Activated CD4-positive, alpha-beta T cell treated with anti-CD3 and anti-CD28 coated beads for 36 hours (primary cell): ENCODE measurements at regions not wholly inside any gene's neighbourhood (a gene's known extent, or its start where the extent isn't known, plus 50 kb on each side); places are given as distances from the start of the nearest gene placed in this dataset.
A peak's percentile ranks its signal among the peaks of the same experiment; 100 is the strongest.
"Not testable (repeated sequence)": the region's sequence is repeated elsewhere in the genome, so short reads cannot be mapped to it uniquely, and the experiment has no call there.

ENCODE experiments used
- ATAC-seq: fragments of 200-7000 bp; cut with Tn5 transposase; one replicate; pipeline ENCODE4 v1.10.0; 2021; ENCODE audit warnings: mild to moderate bottlenecking, moderate library complexity
- CTCF ChIA-PET: fragments of 350-600 bp; sonication (Branson Sonifier 250); formaldehyde crosslinking; loops from one replicate; lab custom pipeline; 2021; ENCODE audit warnings: antibody characterized with exemption; lab: Charles Lee
- POLR2A ChIA-PET: fragments of 350-600 bp; sonication (Branson Sonifier 250); formaldehyde crosslinking; loops from one replicate; lab custom pipeline; 2021; ENCODE audit warnings: antibody characterized with exemption, inconsistent platforms; lab: Charles Lee
- DNase-seq: peaks from one replicate; pipeline ENCODE4 v3.0.0-alpha.2; 2020
- H3K27ac Mint-ChIP-seq: one replicate; pipeline ENCODE4 v1.8.0; 2021; ENCODE audit warnings: mixed read lengths
- H3K27me3 Mint-ChIP-seq: one replicate; pipeline ENCODE4 v1.8.0; 2021; ENCODE audit warnings: mixed read lengths
- H3K36me3 Mint-ChIP-seq: one replicate; pipeline ENCODE4 v1.8.0; 2021; ENCODE audit warnings: low read depth, mixed read lengths
- H3K4me1 Mint-ChIP-seq: one replicate; pipeline ENCODE4 v1.8.0; 2021; ENCODE audit warnings: mixed read lengths
- H3K4me3 Mint-ChIP-seq: one replicate; pipeline ENCODE4 v1.8.0; 2021; ENCODE audit warnings: mild to moderate bottlenecking, moderate library complexity, mixed read lengths
- H3K9me3 Mint-ChIP-seq: one replicate; pipeline ENCODE4 v1.8.0; 2021; ENCODE audit warnings: low read depth, mixed read lengths
- intact Hi-C, 2 experiments: fragments of 100-400 bp; cut with DNase I in 1 of 2; cut with micrococcal nuclease in 1 of 2; formaldehyde crosslinking; loops; one replicate each; pipeline versions ENCODE4 v1.14.2 to v1.15.1; 2022 to 2024; cut with DNase I, micrococcal nuclease

DNA sequence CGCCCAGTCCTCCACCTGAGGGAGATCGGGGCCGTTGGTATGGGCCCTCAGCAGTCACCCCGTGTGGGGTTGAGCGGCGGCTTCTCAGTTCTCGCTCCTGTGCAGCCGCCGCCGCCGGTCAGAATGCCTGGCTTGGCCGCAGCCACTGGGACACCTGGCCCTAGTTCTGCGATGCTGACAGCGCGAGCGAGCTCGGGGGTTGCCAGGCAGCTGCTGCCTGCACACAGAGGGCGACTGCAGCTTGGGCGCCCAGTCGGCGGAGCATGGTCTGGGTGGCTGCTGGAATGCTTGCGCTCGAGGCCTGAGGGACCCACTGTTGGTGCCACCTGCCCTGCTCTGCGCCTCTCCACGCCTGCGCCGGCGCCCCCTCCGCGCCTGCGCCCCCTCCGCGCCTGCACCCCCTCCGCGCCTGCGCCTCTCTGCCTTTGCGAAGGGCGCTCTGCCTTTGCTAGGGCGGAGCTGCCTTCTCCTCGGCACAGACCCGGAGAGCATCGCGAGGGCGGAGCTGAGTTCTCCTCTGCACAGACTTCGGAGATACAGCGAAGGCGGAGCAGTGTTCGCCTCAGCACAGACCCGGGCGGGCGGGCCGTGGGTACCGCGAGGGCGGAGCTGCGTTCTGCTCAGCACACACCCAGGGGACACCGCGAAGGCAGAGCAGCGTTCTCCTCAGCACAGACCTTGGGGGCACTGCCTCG is 1648.3 kb downstream of the SPATA31A7 start:
- H3K27me3 Mint-ChIP-seq = peaks cover 21% of the 10 kb centered on the region
- H3K4me1 Mint-ChIP-seq, POLR2A ChIA-PET, CTCF ChIA-PET, H3K36me3 Mint-ChIP-seq, H3K9me3 Mint-ChIP-seq, intact Hi-C loops: not testable (repeated sequence)
- peak; percentile 100 for ATAC-seq
- peak overlapping the region; percentile 69 for H3K4me3 Mint-ChIP-seq
- peak; percentile 96 for DNase-seq
- H3K27ac Mint-ChIP-seq = peak overlapping the region; percentile 33

DNA sequence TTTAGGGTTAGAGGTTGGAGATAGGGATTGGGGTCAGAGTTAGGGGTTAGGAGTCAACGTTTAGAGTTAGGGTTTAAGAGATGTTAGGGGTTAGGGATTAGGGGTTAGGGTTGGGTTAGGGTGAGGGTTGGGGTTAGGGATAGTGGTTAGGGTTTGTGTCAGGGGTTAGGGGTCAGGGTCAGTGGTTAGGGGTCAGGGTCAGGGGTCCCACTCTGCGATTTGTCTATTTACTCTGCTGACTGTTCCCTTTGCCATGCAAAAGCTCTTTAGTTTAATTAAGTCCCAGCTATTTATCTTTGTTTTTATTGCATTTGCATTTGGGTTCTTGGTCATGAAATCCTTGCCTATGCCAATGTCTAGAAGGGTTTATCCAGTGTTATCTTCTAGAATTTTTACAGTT is 1649.3 kb downstream of the SPATA31A7 start:
- H3K4me3 Mint-ChIP-seq, intact Hi-C loops, CTCF ChIA-PET, POLR2A ChIA-PET, ATAC-seq, DNase-seq, H3K9me3 Mint-ChIP-seq, H3K27ac Mint-ChIP-seq, H3K4me1 Mint-ChIP-seq, H3K36me3 Mint-ChIP-seq: not testable (repeated sequence)
- H3K27me3 Mint-ChIP-seq = peaks cover 22% of the 10 kb centered on the region

DNA sequence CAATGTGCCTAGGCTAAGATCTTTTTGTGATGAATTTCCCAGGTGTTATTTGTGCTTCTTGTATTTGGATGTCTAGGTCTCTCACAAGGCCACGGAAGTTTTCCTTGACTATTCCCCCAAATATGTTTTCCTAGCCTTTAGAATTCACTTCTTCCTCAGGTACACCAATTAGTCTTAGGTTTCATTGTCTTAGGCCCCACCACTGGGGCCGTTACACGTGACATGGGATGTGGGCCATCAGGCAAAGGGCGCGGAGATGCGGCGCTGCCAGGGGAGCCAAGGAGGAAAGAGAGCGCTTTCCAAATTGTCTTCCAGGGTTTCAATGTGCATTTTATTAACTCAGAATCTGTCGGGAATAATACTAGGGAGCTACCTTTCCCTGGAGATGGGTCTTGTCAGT is 1653.3 kb downstream of the SPATA31A7 start:
- POLR2A ChIA-PET, ATAC-seq, H3K9me3 Mint-ChIP-seq, DNase-seq, H3K4me1 Mint-ChIP-seq, H3K36me3 Mint-ChIP-seq, CTCF ChIA-PET, intact Hi-C loops, H3K4me3 Mint-ChIP-seq, H3K27ac Mint-ChIP-seq: not testable (repeated sequence)
- H3K27me3 Mint-ChIP-seq = peaks cover 19% of the 10 kb centered on the region

- POLR2A ChIA-PET, H3K27ac Mint-ChIP-seq, H3K36me3 Mint-ChIP-seq, CTCF ChIA-PET, H3K4me3 Mint-ChIP-seq, H3K4me1 Mint-ChIP-seq, intact Hi-C loops, H3K9me3 Mint-ChIP-seq, DNase-seq, ATAC-seq: not testable (repeated sequence)
- H3K27me3 Mint-ChIP-seq = peaks cover 15% of the 10 kb centered on the region
Measured at GRCh38 chr9:62843706-62844290, 1654.0 kb downstream of the SPATA31A7 start.

DNA sequence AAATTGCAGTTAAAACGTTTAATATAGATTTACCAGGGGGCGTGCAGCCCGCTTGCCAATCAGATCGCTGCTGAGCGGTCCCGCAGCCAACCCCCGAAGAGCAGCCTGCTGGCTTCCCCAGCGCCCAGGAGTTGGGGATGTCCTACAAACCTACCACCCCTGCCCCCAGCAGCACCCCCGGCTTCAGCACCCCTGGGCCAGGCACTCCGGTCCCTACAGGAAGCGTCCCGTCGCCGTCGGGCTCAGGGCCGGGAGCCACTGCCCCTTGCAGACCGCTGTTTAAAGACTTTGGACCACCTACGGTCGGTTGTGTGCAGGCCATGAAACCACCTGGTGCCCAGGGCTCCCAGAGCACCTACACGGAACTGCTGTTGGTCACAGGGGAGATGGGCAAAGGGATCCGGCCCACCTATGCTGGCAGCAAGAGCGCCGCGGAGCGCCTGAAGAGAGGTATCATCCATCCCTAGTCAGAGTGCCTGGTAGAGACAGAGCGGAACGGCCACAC is 1654.9 kb downstream of the SPATA31A7 start:
- intact Hi-C loops, H3K9me3 Mint-ChIP-seq, H3K36me3 Mint-ChIP-seq, POLR2A ChIA-PET, H3K4me1 Mint-ChIP-seq, H3K27ac Mint-ChIP-seq, H3K4me3 Mint-ChIP-seq, DNase-seq, CTCF ChIA-PET, ATAC-seq: not testable (repeated sequence)
- peaks cover 15% of the 10 kb centered on the region for H3K27me3 Mint-ChIP-seq

DNA sequence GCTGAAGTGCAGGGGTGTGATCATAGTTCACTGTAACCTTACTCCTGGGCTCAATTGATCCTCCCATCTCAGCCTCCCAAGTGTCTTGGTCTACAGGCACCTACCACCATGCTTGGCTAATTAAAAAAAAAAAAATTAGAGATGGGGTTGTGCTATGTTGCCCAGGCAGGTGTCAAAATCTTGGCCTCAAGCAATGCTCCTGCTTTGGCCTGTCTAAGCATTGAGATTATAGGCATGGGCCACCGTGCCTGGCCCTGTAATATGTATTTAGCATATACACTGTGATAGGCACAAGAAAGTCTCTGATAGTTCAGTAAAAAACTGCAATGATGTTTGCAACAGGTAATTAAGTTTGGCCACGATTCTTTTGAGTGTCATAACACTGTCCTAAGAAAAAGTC is 1658.4 kb downstream of the SPATA31A7 start:
- H3K9me3 Mint-ChIP-seq, intact Hi-C loops, DNase-seq, POLR2A ChIA-PET, CTCF ChIA-PET, H3K36me3 Mint-ChIP-seq, H3K27me3 Mint-ChIP-seq, H3K27ac Mint-ChIP-seq, H3K4me3 Mint-ChIP-seq, H3K4me1 Mint-ChIP-seq, ATAC-seq: not testable (repeated sequence)

- DNase-seq, H3K27ac Mint-ChIP-seq, H3K36me3 Mint-ChIP-seq, H3K9me3 Mint-ChIP-seq, H3K27me3 Mint-ChIP-seq, ATAC-seq, intact Hi-C loops, H3K4me3 Mint-ChIP-seq, H3K4me1 Mint-ChIP-seq, CTCF ChIA-PET, POLR2A ChIA-PET: not testable (repeated sequence)
Measured at GRCh38 chr9:62849991-62850390, 1660.2 kb downstream of the SPATA31A7 start.

DNA sequence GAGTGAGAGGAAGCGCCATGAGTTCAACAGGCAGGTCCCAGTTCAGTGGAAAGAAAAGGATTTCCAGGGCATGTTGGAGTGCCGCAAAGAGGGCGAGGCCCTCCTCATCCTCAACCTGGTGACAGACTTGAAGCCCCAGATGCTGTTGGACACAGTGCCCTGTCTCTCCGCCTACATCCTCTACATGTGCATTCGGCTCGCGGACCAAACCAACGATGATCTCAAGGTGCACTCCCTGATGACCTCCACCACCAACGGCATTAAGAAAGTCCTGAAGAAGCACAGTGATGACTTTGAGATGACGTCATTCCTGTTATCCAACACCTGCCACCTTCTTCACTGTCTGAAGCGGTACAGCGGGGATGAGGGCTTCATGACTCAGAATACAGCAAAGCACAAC is 1667.4 kb downstream of the SPATA31A7 start:
- H3K27me3 Mint-ChIP-seq = peaks cover 19% of the 10 kb centered on the region
- H3K4me3 Mint-ChIP-seq, DNase-seq, H3K9me3 Mint-ChIP-seq, ATAC-seq, H3K36me3 Mint-ChIP-seq, H3K27ac Mint-ChIP-seq, intact Hi-C loops, POLR2A ChIA-PET, H3K4me1 Mint-ChIP-seq, CTCF ChIA-PET: not testable (repeated sequence)

GRCh38 chr9:62858240-62858639 is 1668.4 kb downstream of the SPATA31A7 start:
- H3K36me3 Mint-ChIP-seq, H3K4me3 Mint-ChIP-seq, DNase-seq, POLR2A ChIA-PET, H3K27ac Mint-ChIP-seq, CTCF ChIA-PET, H3K9me3 Mint-ChIP-seq, H3K4me1 Mint-ChIP-seq, ATAC-seq, intact Hi-C loops: not testable (repeated sequence)
- H3K27me3 Mint-ChIP-seq = peaks cover 20% of the 10 kb centered on the region

DNA sequence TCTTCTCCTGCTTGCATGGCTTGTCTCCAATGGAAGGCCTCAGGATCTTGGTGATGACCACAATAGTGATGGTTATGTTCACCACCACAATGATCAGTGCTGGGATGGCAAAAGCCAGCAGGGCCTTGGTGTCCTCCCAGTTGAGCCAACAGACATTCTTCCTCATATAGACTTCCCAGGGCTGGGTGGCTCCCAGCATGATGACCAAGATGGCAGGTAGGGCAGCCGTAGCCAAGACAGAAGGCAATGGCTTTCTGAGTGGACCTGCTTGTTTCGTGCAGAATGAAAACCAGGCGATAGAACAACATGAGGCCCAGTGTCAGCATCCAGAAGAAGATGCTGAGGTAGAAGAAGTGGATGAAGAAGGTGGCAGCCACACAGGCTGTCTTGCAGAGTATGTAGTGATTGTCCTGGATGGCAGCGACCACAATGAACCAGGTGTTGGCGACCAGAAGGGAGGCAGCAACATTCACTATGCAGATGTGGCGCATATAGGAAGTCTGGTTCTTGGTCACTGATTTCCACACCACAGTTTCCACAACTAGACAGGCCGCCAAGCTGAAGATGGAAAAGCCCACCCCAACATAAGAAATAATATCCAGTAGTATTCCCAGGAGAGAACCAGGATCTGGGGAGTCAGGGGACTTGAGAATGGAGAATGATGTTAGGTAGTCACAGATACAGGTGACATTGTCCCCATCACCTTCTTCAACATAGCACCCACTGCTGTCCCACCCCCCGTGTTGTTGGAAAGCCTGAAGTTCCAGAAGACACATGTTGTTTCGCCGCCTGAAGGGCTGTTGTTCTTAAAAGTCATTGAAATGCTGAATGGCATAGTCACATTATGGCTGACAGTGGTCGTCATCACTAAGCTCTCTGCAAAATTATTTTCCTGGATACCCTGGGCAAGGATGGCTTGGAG is 1671.4 kb downstream of the SPATA31A7 start:
- POLR2A ChIA-PET, intact Hi-C loops, H3K9me3 Mint-ChIP-seq, CTCF ChIA-PET, DNase-seq, H3K36me3 Mint-ChIP-seq, H3K4me1 Mint-ChIP-seq, ATAC-seq, H3K4me3 Mint-ChIP-seq, H3K27ac Mint-ChIP-seq: not testable (repeated sequence)
- peaks cover 35% of the 10 kb centered on the region for H3K27me3 Mint-ChIP-seq

DNA sequence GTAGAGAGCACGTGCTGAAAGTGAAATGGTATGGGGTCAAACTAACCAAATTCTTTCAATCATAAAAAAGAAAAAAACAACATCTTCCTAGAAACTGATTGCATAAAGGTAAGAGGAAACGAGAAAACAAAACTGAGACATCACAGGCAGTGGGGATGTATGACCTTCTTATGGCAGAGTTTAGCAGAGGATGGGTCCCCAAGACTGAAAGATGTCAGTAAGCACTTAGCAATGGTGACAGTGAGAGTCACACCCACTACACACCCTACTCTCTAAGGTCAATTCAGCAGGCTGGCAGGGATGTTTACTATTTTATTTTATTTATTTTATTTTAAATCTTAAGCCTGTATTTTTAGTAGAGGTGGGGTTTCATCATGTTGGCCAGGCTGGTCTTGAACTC is 1672.3 kb downstream of the SPATA31A7 start:
- H3K27me3 Mint-ChIP-seq = peaks cover 37% of the 10 kb centered on the region
- ATAC-seq, DNase-seq, H3K4me1 Mint-ChIP-seq, H3K27ac Mint-ChIP-seq, H3K9me3 Mint-ChIP-seq, H3K36me3 Mint-ChIP-seq, CTCF ChIA-PET, POLR2A ChIA-PET, H3K4me3 Mint-ChIP-seq, intact Hi-C loops: not testable (repeated sequence)
